ENCODE measurements at regions not wholly inside any gene's neighbourhood (a gene's known extent, or its start where the extent isn't known, plus 50 kb on each side); places are given as distances from the start of the nearest gene placed in this dataset.

DNA sequence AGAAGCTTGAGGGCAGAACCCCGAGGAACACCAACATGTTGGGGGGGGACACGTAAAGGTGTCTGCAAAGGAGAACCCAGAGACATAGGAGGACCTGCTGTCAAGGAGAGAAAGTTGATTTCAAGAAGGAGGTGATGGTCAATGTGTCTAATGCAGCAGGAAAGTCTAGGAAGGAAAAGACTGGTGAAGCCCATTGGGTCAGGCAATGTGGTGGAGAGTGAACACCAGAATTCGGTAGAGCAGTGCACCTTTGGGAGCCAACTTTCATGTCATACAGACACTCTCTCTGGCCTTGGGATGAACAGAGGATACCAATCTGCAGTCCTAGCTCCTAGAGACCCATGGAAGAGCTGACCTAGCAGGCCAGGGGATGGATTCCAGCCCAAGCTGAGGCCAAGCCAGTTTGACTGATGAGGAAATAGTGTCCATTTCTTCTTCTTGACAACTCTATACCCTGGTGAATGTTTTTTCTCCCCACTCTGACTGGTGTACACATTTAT is 101.9 kb downstream of the MYCN start:
- TF ChIP-seq, protein P1, sequence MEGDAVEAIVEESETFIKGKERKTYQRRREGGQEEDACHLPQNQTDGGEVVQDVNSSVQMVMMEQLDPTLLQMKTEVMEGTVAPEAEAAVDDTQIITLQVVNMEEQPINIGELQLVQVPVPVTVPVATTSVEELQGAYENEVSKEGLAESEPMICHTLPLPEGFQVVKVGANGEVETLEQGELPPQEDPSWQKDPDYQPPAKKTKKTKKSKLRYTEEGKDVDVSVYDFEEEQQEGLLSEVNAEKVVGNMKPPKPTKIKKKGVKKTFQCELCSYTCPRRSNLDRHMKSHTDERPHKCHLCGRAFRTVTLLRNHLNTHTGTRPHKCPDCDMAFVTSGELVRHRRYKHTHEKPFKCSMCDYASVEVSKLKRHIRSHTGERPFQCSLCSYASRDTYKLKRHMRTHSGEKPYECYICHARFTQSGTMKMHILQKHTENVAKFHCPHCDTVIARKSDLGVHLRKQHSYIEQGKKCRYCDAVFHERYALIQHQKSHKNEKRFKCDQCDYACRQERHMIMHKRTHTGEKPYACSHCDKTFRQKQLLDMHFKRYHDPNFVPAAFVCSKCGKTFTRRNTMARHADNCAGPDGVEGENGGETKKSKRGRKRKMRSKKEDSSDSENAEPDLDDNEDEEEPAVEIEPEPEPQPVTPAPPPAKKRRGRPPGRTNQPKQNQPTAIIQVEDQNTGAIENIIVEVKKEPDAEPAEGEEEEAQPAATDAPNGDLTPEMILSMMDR (IDR thresholded peaks at IDR 0.05): no peak
- TF ChIP-seq POLR2A (IDR thresholded peaks at IDR 0.05): no peak
